ENCODE measurements at regions not wholly inside any gene's neighbourhood (a gene's known extent, or its start where the extent isn't known, plus 50 kb on each side); places are given as distances from the start of the nearest gene placed in this dataset.

GRCh38 chr6:140462453-140463311 is 1088.2 kb upstream of the CITED2 start:
- Histone ChIP-seq H3K9ac (ENCODE audit: low read length) (no peak overlapping the region), H4K20me1 (ENCODE audit: low read depth, low read length) (no peaks in the 10 kb centered on the region), H3K4me2 (ENCODE audit: low read depth, low read length, poor library complexity, severe bottlenecking) (no peak overlapping the region), H3F3A (ENCODE audit: insufficient read depth) (no peaks in the 10 kb centered on the region), H3K9me3 (ENCODE audit: insufficient read depth, low read length) (no peaks in the 10 kb centered on the region), H3K36me3 (ENCODE audit: low read length) (no peaks in the 10 kb centered on the region), H3K27me3 (ENCODE audit: low read length) (no peaks in the 10 kb centered on the region), H3K9me2 (replicated peaks; ENCODE audit: insufficient read depth, low read length) (no peaks in the 10 kb centered on the region), H3K27ac (ENCODE audit: low read depth, low read length) (no peak overlapping the region), H3K4me3 (ENCODE audit: insufficient read depth, low read length, poor library complexity, severe bottlenecking) (no peak overlapping the region), H3K79me2 (ENCODE audit: insufficient read depth, low read length) (no peaks in the 10 kb centered on the region), H2AFZ (ENCODE audit: low read depth, low read length, severe bottlenecking) (no peak overlapping the region)
- no peak for TF ChIP-seq EZH2phosphoT487 (conservative IDR thresholded peaks at IDR 0.05; ENCODE audit: low read length)
- no peak for TF ChIP-seq CTCF (IDR thresholded peaks at IDR 0.05; ENCODE audit: insufficient read depth, low read length, poor library complexity, severe bottlenecking)

GRCh38 chr6:140462076-140462452 is 1087.6 kb upstream of the CITED2 start:
- H3K27ac ChIP-seq (ENCODE audit: low read depth, low read length), result no peak overlapping the region

GRCh38 chr6:140460267-140460666 is 1085.8 kb upstream of the CITED2 start:
- no peaks in the 10 kb centered on the region for H3K9me2 ChIP-seq (replicated peaks; ENCODE audit: insufficient read depth, low read length)
- no peak overlapping the region for H2AFZ ChIP-seq (ENCODE audit: low read depth, low read length, severe bottlenecking)
- H3K27me3 ChIP-seq (ENCODE audit: low read length), result no peaks in the 10 kb centered on the region
- H3F3A ChIP-seq (ENCODE audit: insufficient read depth), result no peaks in the 10 kb centered on the region
- H3K9ac ChIP-seq (ENCODE audit: low read length), result no peak overlapping the region
- H3K9me3 ChIP-seq (ENCODE audit: insufficient read depth, low read length), result no peaks in the 10 kb centered on the region
- no peaks in the 10 kb centered on the region for H3K36me3 ChIP-seq (ENCODE audit: low read length)
- H4K20me1 ChIP-seq (ENCODE audit: low read depth, low read length), result no peaks in the 10 kb centered on the region
- no peak overlapping the region for H3K4me3 ChIP-seq (ENCODE audit: insufficient read depth, low read length, poor library complexity, severe bottlenecking)
- H3K79me2 ChIP-seq (ENCODE audit: insufficient read depth, low read length), result no peaks in the 10 kb centered on the region
- no peak overlapping the region for H3K27ac ChIP-seq (ENCODE audit: low read depth, low read length)
- TF ChIP-seq CTCF (IDR thresholded peaks at IDR 0.05; ENCODE audit: insufficient read depth, low read length, poor library complexity, severe bottlenecking) (no peak), EZH2phosphoT487 (conservative IDR thresholded peaks at IDR 0.05; ENCODE audit: low read length) (no peak)
- no peak overlapping the region for H3K4me2 ChIP-seq (ENCODE audit: low read depth, low read length, poor library complexity, severe bottlenecking)

More at GRCh38 chr6:140462076-140462452, 1087.6 kb upstream of the CITED2 start:
- Histone ChIP-seq H3K36me3 (ENCODE audit: low read length) (no peaks in the 10 kb centered on the region), H3K27me3 (ENCODE audit: low read length) (no peaks in the 10 kb centered on the region), H3K9me2 (replicated peaks; ENCODE audit: insufficient read depth, low read length) (no peaks in the 10 kb centered on the region), H3K9ac (ENCODE audit: low read length) (no peak overlapping the region), H3K4me3 (ENCODE audit: insufficient read depth, low read length, poor library complexity, severe bottlenecking) (no peak overlapping the region), H4K20me1 (ENCODE audit: low read depth, low read length) (no peaks in the 10 kb centered on the region), H3K79me2 (ENCODE audit: insufficient read depth, low read length) (no peaks in the 10 kb centered on the region), H3K4me2 (ENCODE audit: low read depth, low read length, poor library complexity, severe bottlenecking) (no peak overlapping the region), H3K9me3 (ENCODE audit: insufficient read depth, low read length) (no peaks in the 10 kb centered on the region), H2AFZ (ENCODE audit: low read depth, low read length, severe bottlenecking) (no peak overlapping the region), H3F3A (ENCODE audit: insufficient read depth) (no peaks in the 10 kb centered on the region)
- TF ChIP-seq EZH2phosphoT487 (conservative IDR thresholded peaks at IDR 0.05; ENCODE audit: low read length), result no peak
- no peak for TF ChIP-seq CTCF (IDR thresholded peaks at IDR 0.05; ENCODE audit: insufficient read depth, low read length, poor library complexity, severe bottlenecking)
